GM12878 (cell line): ENCODE measurements at regions not wholly inside any gene's neighbourhood (a gene's known extent, or its start where the extent isn't known, plus 50 kb on each side); places are given as distances from the start of the nearest gene placed in this dataset.

Experiments
- CHD2 ChIP-seq: IDR thresholded peaks from 2 replicates; pipeline ENCODE4 v1.6.1; 2011; ENCODE audit warnings: low read depth, low read length, improper control_type of control experiment, borderline replicate concordance
- HDAC6 ChIP-seq: fragments of 200-600 bp; sonication (generic); IDR thresholded peaks from one replicate; pipeline ENCODE4 v1.8.0; 2017; ENCODE audit warnings: antibody characterized with exemption; ENCODE audit not compliant: unreplicated experiment
- POLR2AphosphoS2 ChIP-seq: IDR thresholded peaks from 2 replicates; pipeline ENCODE4 v1.6.1; 2011; ENCODE audit warnings: low read depth, mild to moderate bottlenecking, low read length, improper control_type of control experiment, moderate library complexity
- TAF1 ChIP-seq: IDR thresholded peaks from 2 replicates; pipeline ENCODE4 v1.6.1; 2011; ENCODE audit warnings: mild to moderate bottlenecking, low read depth, low read length, borderline replicate concordance
- TF ChIP-seq, protein P1 (sequence below), 3 experiments: IDR thresholded peaks in 2 of 3; conservative IDR thresholded peaks in 1 of 3; 2 replicates each; pipeline ENCODE4 v1.5.1; 2011; ENCODE audit warnings: low read depth in 3 of 3, low read length in 3 of 3, mild to moderate bottlenecking in 3 of 3, control low read depth in 2 of 3, moderate library complexity in 2 of 3, inconsistent platforms in 1 of 3, mixed read lengths in 1 of 3; ENCODE audit not compliant: control insufficient read depth in 2 of 3, insufficient read depth in 1 of 3; ENCODE audit errors: extremely low read depth in 1 of 3
- TF ChIP-seq, protein P2 (sequence below): fragments of 450-650 bp; IDR thresholded peaks from 2 replicates; pipeline ENCODE4 v1.6.1; 2018; ENCODE audit warnings: mild to moderate bottlenecking, low read depth, moderate library complexity; ENCODE audit not compliant: partially characterized antibody

DNA sequence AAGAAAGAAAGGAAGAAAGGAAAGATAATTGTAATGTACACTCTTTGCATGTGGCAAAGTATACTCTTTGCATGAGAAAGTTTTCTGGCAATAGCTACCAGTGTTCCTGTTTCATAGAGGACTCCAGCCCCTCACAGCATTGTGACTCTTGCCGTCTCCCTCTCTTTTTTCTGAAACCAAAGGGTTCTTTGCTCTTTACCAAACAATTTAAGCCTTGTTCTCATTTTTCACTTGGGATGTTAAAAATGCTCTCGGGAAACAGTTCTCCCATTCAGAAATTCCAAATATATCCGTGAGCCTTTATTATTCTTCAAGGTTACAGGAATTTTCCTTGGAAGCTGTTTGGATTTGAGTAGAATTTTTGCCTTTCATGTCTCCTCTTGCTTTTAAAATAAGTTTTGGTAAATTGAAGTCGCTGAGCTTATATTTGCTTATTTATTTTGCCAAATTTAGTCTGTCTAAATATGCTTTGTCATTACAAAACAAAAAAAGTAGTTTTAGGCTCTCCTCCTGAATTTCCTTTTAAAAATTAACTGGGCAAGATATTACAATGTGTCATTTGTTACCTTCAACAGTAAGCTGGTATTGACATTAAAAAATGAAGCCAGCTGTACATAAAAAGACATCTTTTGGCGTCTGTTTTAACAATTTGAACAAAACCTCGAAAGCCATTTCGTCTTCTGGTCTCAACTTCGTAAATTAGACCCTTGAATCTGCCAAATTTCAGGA is 103.8 kb upstream of the ARMC2 start:
- TF ChIP-seq HDAC6 (no peak), POLR2AphosphoS2 (no peak), TAF1 (no peak), CHD2 (no peak)
- TF ChIP-seq, protein P1, sequence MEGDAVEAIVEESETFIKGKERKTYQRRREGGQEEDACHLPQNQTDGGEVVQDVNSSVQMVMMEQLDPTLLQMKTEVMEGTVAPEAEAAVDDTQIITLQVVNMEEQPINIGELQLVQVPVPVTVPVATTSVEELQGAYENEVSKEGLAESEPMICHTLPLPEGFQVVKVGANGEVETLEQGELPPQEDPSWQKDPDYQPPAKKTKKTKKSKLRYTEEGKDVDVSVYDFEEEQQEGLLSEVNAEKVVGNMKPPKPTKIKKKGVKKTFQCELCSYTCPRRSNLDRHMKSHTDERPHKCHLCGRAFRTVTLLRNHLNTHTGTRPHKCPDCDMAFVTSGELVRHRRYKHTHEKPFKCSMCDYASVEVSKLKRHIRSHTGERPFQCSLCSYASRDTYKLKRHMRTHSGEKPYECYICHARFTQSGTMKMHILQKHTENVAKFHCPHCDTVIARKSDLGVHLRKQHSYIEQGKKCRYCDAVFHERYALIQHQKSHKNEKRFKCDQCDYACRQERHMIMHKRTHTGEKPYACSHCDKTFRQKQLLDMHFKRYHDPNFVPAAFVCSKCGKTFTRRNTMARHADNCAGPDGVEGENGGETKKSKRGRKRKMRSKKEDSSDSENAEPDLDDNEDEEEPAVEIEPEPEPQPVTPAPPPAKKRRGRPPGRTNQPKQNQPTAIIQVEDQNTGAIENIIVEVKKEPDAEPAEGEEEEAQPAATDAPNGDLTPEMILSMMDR (IDR thresholded peaks at IDR 0.05 in 2 of 3, conservative IDR thresholded peaks at IDR 0.05 in 1 of 3; ENCODE audit: control insufficient read depth in 2 of 3, extremely low read depth in 1 of 3, insufficient read depth in 1 of 3, low read depth in 3 of 3, low read length in 3 of 3), result no peak
- TF ChIP-seq, protein P2, sequence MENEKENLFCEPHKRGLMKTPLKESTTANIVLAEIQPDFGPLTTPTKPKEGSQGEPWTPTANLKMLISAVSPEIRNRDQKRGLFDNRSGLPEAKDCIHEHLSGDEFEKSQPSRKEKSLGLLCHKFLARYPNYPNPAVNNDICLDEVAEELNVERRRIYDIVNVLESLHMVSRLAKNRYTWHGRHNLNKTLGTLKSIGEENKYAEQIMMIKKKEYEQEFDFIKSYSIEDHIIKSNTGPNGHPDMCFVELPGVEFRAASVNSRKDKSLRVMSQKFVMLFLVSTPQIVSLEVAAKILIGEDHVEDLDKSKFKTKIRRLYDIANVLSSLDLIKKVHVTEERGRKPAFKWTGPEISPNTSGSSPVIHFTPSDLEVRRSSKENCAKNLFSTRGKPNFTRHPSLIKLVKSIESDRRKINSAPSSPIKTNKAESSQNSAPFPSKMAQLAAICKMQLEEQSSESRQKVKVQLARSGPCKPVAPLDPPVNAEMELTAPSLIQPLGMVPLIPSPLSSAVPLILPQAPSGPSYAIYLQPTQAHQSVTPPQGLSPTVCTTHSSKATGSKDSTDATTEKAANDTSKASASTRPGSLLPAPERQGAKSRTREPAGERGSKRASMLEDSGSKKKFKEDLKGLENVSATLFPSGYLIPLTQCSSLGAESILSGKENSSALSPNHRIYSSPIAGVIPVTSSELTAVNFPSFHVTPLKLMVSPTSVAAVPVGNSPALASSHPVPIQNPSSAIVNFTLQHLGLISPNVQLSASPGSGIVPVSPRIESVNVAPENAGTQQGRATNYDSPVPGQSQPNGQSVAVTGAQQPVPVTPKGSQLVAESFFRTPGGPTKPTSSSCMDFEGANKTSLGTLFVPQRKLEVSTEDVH, result no peak
